Fibroblast of lung (primary cell): ENCODE measurements at regions not wholly inside any gene's neighbourhood (a gene's known extent, or its start where the extent isn't known, plus 50 kb on each side); places are given as distances from the start of the nearest gene placed in this dataset.

ENCODE experiments used
- DNase-seq, 2 donors: peaks; one replicate each; pipeline versions ENCODE4 v3.0.0 to v3.0.0-alpha.2; 2010; ENCODE audit warnings: low read depth in 2 of 2
- H2AFZ ChIP-seq: 2 replicates; pipeline ENCODE4 v1.5.1; 2012; ENCODE audit warnings: low read length, control low read depth, inconsistent platforms
- H3K27ac ChIP-seq: 2 replicates; pipeline ENCODE4 v1.5.1; 2011; ENCODE audit warnings: low read length, control low read depth; ENCODE audit not compliant: insufficient read depth
- H3K27me3 ChIP-seq: 2 replicates; pipeline ENCODE4 v1.5.1; 2011; ENCODE audit warnings: mild to moderate bottlenecking, low read length; ENCODE audit not compliant: control insufficient read depth, insufficient read depth
- H3K36me3 ChIP-seq: 2 replicates; pipeline ENCODE4 v1.5.1; 2011; ENCODE audit warnings: low read length; ENCODE audit not compliant: control insufficient read depth, insufficient read depth
- H3K4me1 ChIP-seq: 2 replicates; pipeline ENCODE4 v1.5.1; 2011; ENCODE audit warnings: low read length; ENCODE audit not compliant: control insufficient read depth, insufficient read depth; ENCODE audit errors: extremely low read depth
- H3K4me2 ChIP-seq: 2 replicates; pipeline ENCODE4 v1.5.1; 2011; ENCODE audit warnings: low read length, control low read depth; ENCODE audit not compliant: insufficient read depth; ENCODE audit errors: extremely low read depth
- H3K4me3 ChIP-seq, 4 experiments: fragments of 200-600 bp in 1 of 4; sonication (generic) in 1 of 4; replicated peaks in 1 of 4; 2 replicates each; pipeline ENCODE4 v1.5.1; 2011 to 2016; ENCODE audit warnings: low read length in 4 of 4, low read depth in 3 of 4, mild to moderate bottlenecking in 3 of 4, control low read depth in 2 of 4, inconsistent platforms in 1 of 4, mixed read lengths in 1 of 4; ENCODE audit not compliant: insufficient read depth in 1 of 4; ENCODE audit errors: control extremely low read depth in 1 of 4
- H3K79me2 ChIP-seq: 2 replicates; pipeline ENCODE4 v1.5.1; 2012; ENCODE audit warnings: mild to moderate bottlenecking, low read length, inconsistent platforms; ENCODE audit not compliant: control insufficient read depth, insufficient read depth
- H3K9ac ChIP-seq: 2 replicates; pipeline ENCODE4 v1.5.1; 2011; ENCODE audit warnings: mild to moderate bottlenecking, low read length, control low read depth; ENCODE audit not compliant: insufficient read depth
- H3K9me3 ChIP-seq: 2 replicates; pipeline ENCODE4 v1.5.1; 2012; ENCODE audit warnings: low read depth, low read length; ENCODE audit not compliant: control insufficient read depth, insufficient read depth
- H4K20me1 ChIP-seq: 2 replicates; pipeline ENCODE4 v1.5.1; 2011; ENCODE audit warnings: low read length; ENCODE audit not compliant: control insufficient read depth, insufficient read depth; ENCODE audit errors: extremely low read depth
- EZH2 ChIP-seq: IDR thresholded peaks from 2 replicates; pipeline ENCODE4 v1.5.1; 2012; ENCODE audit warnings: low read length, control low read depth, mild to moderate bottlenecking; ENCODE audit errors: missing control alignments
- TF ChIP-seq, protein P1 (sequence below), 2 donors: IDR thresholded peaks in 1 of 2; conservative IDR thresholded peaks in 1 of 2; 1 replicate in 1 of 2; 2 replicates in 1 of 2; pipeline ENCODE4 v1.5.1; 2011 to 2012; ENCODE audit warnings: low read length in 2 of 2, control low read depth in 1 of 2, inconsistent platforms in 1 of 2, low read depth in 1 of 2, mild to moderate bottlenecking in 1 of 2

DNA sequence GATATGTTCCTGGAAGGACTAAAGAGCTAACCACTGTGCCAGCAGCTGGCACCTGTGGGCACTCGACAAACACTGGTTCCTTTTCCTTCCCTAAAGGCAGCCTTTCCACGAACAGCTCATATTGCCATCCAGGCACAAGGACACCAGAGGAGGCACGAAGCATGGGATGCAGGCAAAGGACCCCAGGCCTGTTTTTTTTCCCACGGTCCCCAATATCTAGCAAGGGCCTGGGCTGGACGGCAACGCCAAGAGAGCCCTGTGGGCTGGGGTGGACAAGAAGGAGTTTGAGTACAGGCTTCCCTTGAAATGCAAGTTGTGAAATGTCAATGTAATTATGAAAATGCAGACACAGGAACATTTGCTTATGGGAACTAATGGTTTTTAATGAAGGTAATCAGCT is 135.9 kb downstream of the CYP26B1 start:
- Histone ChIP-seq H4K20me1 (peaks cover 2% of the 10 kb centered on the region), H3K36me3 (no peaks in the 10 kb centered on the region), H3K79me2 (no peaks in the 10 kb centered on the region), H3K27me3 (no peaks in the 10 kb centered on the region), H3K4me2 (no peak overlapping the region), H3K9me3 (no peaks in the 10 kb centered on the region), H2AFZ (no peak overlapping the region), H3K4me3 (no peak overlapping the region), H3K9ac (no peak overlapping the region), H3K4me1 (no peaks in the 10 kb centered on the region), H3K27ac (no peak overlapping the region)
- TF ChIP-seq EZH2: no peak
- TF ChIP-seq, protein P1, sequence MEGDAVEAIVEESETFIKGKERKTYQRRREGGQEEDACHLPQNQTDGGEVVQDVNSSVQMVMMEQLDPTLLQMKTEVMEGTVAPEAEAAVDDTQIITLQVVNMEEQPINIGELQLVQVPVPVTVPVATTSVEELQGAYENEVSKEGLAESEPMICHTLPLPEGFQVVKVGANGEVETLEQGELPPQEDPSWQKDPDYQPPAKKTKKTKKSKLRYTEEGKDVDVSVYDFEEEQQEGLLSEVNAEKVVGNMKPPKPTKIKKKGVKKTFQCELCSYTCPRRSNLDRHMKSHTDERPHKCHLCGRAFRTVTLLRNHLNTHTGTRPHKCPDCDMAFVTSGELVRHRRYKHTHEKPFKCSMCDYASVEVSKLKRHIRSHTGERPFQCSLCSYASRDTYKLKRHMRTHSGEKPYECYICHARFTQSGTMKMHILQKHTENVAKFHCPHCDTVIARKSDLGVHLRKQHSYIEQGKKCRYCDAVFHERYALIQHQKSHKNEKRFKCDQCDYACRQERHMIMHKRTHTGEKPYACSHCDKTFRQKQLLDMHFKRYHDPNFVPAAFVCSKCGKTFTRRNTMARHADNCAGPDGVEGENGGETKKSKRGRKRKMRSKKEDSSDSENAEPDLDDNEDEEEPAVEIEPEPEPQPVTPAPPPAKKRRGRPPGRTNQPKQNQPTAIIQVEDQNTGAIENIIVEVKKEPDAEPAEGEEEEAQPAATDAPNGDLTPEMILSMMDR (conservative IDR thresholded peaks at IDR 0.05 in 1 of 2, IDR thresholded peaks at IDR 0.05 in 1 of 2; ENCODE audit: low read depth in 1 of 2, low read length in 2 of 2): no peak
- no peak for DNase-seq

DNA sequence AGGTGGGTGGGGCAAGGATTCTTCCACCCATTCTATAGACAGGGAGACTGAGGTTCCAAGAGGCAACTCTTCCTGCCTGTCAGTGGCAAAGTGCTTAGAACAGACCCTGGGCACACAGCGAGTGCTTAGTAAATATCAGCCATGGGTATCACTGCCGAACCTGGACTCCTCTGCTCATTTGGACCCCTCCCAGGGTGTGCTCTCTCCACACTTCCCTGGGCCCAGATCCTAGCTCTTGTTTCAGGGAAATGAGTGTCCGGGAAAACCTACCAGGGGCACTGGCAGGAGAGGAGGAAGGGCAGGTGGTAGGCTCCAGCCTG is 136.3 kb downstream of the CYP26B1 start:
- Histone ChIP-seq H3K4me3 (no peak overlapping the region), H3K36me3 (no peaks in the 10 kb centered on the region), H3K9me3 (no peaks in the 10 kb centered on the region), H4K20me1 (peaks cover 2% of the 10 kb centered on the region), H3K79me2 (no peaks in the 10 kb centered on the region), H3K9ac (no peak overlapping the region), H3K4me1 (no peaks in the 10 kb centered on the region), H2AFZ (no peak overlapping the region), H3K27me3 (no peaks in the 10 kb centered on the region), H3K27ac (no peak overlapping the region), H3K4me2 (no peak overlapping the region)
- no peak for TF ChIP-seq EZH2
- TF ChIP-seq, protein P1 (conservative IDR thresholded peaks at IDR 0.05 in 1 of 2, IDR thresholded peaks at IDR 0.05 in 1 of 2; ENCODE audit: low read depth in 1 of 2, low read length in 2 of 2): no peak
- no peak for DNase-seq

DNA sequence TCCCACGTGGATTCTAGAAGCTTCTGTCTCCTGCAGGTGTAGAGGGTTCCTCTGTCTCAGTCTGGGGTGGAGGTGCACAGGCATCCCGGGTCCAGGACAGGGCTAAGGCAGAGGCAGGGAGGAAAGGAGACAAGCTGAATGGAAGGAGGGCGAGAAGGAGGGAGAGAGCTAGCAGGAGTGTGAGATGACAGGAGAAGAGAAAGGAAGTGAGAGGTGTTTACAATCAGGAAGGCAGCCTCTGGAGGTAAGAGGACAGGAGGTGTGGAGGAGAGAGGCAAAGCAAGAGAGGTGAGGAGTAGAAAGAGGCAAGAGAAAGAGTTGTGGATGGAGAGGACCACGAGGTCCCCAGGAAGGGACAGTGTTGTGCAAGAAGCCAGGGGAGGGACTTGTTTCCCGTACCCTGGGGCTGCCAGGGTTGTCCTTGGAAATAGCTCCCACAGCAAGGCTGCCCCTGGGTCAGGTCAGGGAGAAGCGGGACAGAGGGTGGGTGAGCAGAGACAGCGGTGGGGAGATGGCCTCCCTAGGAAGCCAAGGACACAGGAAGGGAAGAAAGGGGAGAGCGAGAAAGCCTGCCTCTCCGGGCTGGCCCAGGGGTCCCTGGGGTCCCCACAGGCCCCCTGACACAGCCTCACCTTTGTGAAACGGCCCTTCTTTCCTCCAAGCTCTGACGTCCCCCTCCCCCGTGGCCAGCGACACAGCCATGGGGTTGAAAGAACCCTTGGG is 136.9 kb downstream of the CYP26B1 start:
- no peaks in the 10 kb centered on the region for H3K27me3 ChIP-seq
- H3K36me3 ChIP-seq: no peaks in the 10 kb centered on the region
- H3K4me1 ChIP-seq: no peaks in the 10 kb centered on the region
- no peak overlapping the region for H3K27ac ChIP-seq
- no peaks in the 10 kb centered on the region for H3K9me3 ChIP-seq
- no peaks in the 10 kb centered on the region for H3K79me2 ChIP-seq
- H2AFZ ChIP-seq: no peak overlapping the region
- no peak overlapping the region for H3K9ac ChIP-seq
- peaks cover 2% of the 10 kb centered on the region for H4K20me1 ChIP-seq
- H3K4me2 ChIP-seq: no peak overlapping the region
- TF ChIP-seq, protein P1 (conservative IDR thresholded peaks at IDR 0.05 in 1 of 2, IDR thresholded peaks at IDR 0.05 in 1 of 2; ENCODE audit: low read depth in 1 of 2, low read length in 2 of 2): no peak
- TF ChIP-seq EZH2: no peak
- DNase-seq: no peak
- no peak overlapping the region for H3K4me3 ChIP-seq
